ENCODE measurements at regions not wholly inside any gene's neighbourhood (a gene's known extent, or its start where the extent isn't known, plus 50 kb on each side); places are given as distances from the start of the nearest gene placed in this dataset.
"Not testable (repeated sequence)": the region's sequence is repeated elsewhere in the genome, so short reads cannot be mapped to it uniquely, and the experiment has no call there.

DNA sequence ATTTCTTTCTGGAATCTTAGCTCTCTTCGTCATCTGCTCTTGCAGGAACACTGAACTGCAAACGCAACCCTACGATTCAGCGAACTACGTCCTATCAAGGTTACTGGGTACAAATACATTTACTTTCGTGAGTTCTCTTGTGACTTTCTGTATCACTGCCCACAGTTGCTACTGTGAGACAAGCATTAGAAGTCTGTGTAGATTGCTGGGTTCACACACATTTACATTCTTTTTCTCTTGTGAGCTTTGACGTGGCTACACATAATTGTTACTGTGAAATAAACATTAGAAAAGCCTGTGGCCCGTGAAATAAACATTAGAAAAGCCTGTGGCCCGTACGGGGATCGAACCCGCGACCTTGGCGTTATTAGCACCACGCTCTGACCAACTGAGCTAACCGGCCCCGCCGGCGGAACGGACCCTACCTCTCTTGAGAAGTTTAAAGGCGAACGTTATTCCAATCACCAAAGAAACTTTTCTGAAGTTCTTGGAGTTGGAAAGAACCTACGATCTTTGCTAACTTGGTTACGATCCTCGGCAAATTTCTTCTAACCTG is 61.2 kb upstream of the ZNF322 start:
- not testable (repeated sequence) for H3K4me3 ChIP-seq (ENCODE audit: low read depth in 1 of 2, low read length in 2 of 2); H3K9me3 ChIP-seq (ENCODE audit: control insufficient read depth in 2 of 2, insufficient read depth in 1 of 2, low read depth in 1 of 2, low read length in 1 of 2); H3K27me3 ChIP-seq (ENCODE audit: control insufficient read depth in 1 of 2, insufficient read depth in 2 of 2, low read length in 2 of 2); H3K4me1 ChIP-seq (ENCODE audit: control insufficient read depth in 2 of 2, insufficient read depth in 2 of 2, low read length in 1 of 2); H3K36me3 ChIP-seq (ENCODE audit: control insufficient read depth in 2 of 2, insufficient read depth in 2 of 2, low read length in 1 of 2); H3K27ac ChIP-seq (ENCODE audit: low read depth in 2 of 2, low read length in 1 of 2)
- WGBS, 2 donors = no CpG with 5 or more reads among the region's 25 CpGs

DNA sequence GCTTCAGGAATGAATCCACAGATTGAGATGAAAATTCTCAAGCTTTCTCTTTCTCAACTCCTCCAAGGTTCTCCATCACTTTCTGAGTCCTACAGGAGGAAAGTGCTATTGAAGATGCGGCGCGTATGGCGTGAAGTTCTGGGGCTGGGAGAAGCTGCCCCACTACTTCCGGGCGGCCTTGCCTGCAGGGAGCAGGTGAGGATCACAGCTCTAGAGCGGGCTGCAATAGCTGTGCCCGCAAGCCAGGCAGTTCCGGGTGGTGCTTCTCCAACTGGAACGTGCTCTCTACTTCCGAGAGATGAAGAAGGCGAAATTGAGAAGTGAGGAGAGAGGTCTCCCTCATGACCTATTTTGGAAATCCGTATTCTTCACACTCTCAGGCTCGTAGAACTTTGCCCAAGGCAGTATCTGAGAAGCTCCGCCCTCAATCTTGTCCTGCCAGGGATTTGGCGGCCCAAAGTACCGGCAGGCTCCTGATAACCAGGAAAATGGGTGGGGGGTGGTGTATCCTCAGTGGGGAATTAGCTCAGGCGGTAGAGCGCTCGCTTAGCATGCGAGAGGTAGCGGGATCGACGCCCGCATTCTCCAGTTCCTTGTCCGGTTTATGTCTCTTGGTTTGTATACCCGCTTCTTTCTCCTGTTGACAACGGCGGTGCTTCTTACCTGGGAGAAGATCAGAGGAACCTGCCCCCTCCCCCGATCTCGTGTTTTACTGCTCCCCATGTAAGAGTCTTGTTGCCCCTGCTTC is 70.6 kb upstream of the ZNF322 start:
- not testable (repeated sequence) for H3K36me3 ChIP-seq (ENCODE audit: control insufficient read depth in 2 of 2, insufficient read depth in 2 of 2, low read length in 1 of 2); H3K4me3 ChIP-seq (ENCODE audit: low read depth in 1 of 2, low read length in 2 of 2); H3K9me3 ChIP-seq (ENCODE audit: control insufficient read depth in 2 of 2, insufficient read depth in 1 of 2, low read depth in 1 of 2, low read length in 1 of 2); H3K27me3 ChIP-seq (ENCODE audit: control insufficient read depth in 1 of 2, insufficient read depth in 2 of 2, low read length in 2 of 2); H3K27ac ChIP-seq (ENCODE audit: low read depth in 2 of 2, low read length in 1 of 2); H3K4me1 ChIP-seq (ENCODE audit: control insufficient read depth in 2 of 2, insufficient read depth in 2 of 2, low read length in 1 of 2)
- WGBS, 2 donors = no CpG with 5 or more reads among the region's 31 CpGs

DNA sequence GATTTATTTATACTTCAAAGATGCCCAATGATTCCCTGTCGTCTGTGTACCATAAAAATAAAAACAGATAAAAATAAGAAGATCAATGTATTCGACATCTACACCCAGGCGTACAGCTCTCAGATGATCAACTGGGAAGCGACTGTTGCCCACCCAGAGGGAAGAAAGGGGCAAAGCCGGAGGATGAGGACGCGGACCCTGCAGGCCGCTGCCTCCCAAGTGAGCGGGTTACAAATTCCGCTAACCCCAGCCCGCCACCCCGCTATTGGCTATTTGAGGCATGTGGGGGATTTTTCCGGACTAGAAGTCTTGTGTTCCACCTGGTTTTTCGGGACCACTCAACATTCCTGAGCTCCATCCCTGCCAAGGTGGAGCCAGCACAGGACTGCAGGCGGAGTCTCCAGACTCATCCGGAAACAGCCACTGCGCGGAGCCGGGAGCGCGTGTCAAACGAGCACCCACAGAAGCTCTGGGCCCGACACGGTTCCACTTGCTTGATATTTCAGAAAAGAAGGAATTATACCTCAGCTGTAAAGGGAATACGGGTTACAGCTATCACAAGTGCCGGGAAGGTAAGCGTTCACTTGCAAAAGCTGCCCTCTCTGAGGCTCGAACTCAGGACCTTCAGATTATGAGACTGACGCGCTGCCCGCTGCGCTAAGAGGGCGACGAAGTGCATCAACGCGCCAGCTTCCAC is 75.4 kb upstream of the ZNF322 start:
- H3K9me3 ChIP-seq (ENCODE audit: control insufficient read depth in 2 of 2, insufficient read depth in 1 of 2, low read depth in 1 of 2, low read length in 1 of 2); H3K36me3 ChIP-seq (ENCODE audit: control insufficient read depth in 2 of 2, insufficient read depth in 2 of 2, low read length in 1 of 2): not testable (repeated sequence)
- WGBS, 2 donors = no CpG with 5 or more reads among the region's 36 CpGs

DNA sequence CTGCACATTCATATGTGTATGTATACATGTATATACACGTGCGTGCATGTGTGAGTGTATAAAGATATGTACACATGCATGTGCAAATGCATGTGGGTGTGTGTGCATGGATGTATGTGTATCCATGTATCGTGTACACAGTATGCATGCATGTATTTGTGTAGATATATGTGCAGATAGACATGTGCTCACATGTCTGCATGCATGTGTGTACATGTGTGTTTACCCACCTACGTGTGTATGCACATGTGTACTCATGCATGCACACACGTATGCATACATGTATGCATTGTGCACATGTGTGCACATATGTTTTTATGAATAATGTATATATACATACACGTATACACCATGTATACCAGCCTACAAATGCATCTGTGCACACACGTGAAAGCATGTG is 80.3 kb upstream of the ZNF322 start:
- H3K4me1 ChIP-seq (ENCODE audit: control insufficient read depth in 2 of 2, insufficient read depth in 2 of 2, low read length in 1 of 2) = no peaks in the 10 kb centered on the region
- peaks cover 3 to 8% of the 10 kb centered on the region in 2 donors for H3K9me3 ChIP-seq (ENCODE audit: control insufficient read depth in 2 of 2, insufficient read depth in 1 of 2, low read depth in 1 of 2, low read length in 1 of 2)
- no peak overlapping the region for H3K4me3 ChIP-seq (ENCODE audit: low read depth in 1 of 2, low read length in 2 of 2)
- peaks cover 0 to 4% of the 10 kb centered on the region in 2 donors for H3K27me3 ChIP-seq (ENCODE audit: control insufficient read depth in 1 of 2, insufficient read depth in 2 of 2, low read length in 2 of 2)
- no peak overlapping the region for H3K27ac ChIP-seq (ENCODE audit: low read depth in 2 of 2, low read length in 1 of 2)
- WGBS, 2 donors = 83 to 85% methylated on average over 7 of the region's 7 CpGs
- no peaks in the 10 kb centered on the region for H3K36me3 ChIP-seq (ENCODE audit: control insufficient read depth in 2 of 2, insufficient read depth in 2 of 2, low read length in 1 of 2)

More for the DNA sequence above, 75.4 kb upstream of the ZNF322 start:
- not testable (repeated sequence) for H3K27me3 ChIP-seq (ENCODE audit: control insufficient read depth in 1 of 2, insufficient read depth in 2 of 2, low read length in 2 of 2); H3K27ac ChIP-seq (ENCODE audit: low read depth in 2 of 2, low read length in 1 of 2); H3K4me3 ChIP-seq (ENCODE audit: low read depth in 1 of 2, low read length in 2 of 2); H3K4me1 ChIP-seq (ENCODE audit: control insufficient read depth in 2 of 2, insufficient read depth in 2 of 2, low read length in 1 of 2)

DNA sequence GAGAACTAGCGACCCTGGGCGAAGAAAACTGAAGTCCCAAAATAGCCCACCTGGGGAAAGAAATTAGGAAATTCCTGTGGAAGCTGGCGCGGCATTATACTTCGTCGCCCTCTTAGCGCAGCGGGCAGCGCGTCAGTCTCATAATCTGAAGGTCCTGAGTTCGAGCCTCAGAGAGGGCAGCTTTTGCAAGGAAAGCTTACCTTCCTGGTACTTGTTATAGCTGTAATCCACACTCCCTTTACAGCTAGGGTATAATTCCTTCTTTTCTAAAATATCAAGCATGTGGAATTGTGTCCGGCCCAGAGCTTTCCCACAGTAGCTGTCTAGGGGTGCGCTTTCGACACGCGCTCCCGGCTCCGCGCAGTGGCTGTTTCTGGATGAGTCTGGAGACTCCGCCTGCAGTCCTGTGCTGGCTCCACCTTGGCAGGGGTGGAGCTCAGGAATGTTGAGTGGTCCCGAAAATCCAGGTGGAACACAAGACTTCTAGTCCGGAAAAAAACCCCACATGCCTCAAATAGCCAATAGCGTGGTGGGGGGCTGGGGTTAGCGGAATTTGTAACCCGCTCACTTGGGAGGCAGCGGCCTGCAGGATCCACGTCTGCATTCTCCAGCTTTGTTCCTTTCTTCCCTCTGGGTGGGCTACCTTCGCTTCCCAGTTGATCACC is 83.7 kb upstream of the ZNF322 start:
- Histone ChIP-seq H3K9me3 (ENCODE audit: control insufficient read depth in 2 of 2, insufficient read depth in 1 of 2, low read depth in 1 of 2, low read length in 1 of 2) (peaks cover 3 to 8% of the 10 kb centered on the region in 2 donors), H3K4me3 (ENCODE audit: low read depth in 1 of 2, low read length in 2 of 2) (no peak overlapping the region), H3K36me3 (ENCODE audit: control insufficient read depth in 2 of 2, insufficient read depth in 2 of 2, low read length in 1 of 2) (no peaks in the 10 kb centered on the region), H3K4me1 (ENCODE audit: control insufficient read depth in 2 of 2, insufficient read depth in 2 of 2, low read length in 1 of 2) (no peaks in the 10 kb centered on the region), H3K27me3 (ENCODE audit: control insufficient read depth in 1 of 2, insufficient read depth in 2 of 2, low read length in 2 of 2) (peaks cover 0 to 4% of the 10 kb centered on the region in 2 donors), H3K27ac (ENCODE audit: low read depth in 2 of 2, low read length in 1 of 2) (no peak overlapping the region)
- 11 to 24% methylated on average over 24 to 28 of the region's 28 CpGs for WGBS, 2 donors

DNA sequence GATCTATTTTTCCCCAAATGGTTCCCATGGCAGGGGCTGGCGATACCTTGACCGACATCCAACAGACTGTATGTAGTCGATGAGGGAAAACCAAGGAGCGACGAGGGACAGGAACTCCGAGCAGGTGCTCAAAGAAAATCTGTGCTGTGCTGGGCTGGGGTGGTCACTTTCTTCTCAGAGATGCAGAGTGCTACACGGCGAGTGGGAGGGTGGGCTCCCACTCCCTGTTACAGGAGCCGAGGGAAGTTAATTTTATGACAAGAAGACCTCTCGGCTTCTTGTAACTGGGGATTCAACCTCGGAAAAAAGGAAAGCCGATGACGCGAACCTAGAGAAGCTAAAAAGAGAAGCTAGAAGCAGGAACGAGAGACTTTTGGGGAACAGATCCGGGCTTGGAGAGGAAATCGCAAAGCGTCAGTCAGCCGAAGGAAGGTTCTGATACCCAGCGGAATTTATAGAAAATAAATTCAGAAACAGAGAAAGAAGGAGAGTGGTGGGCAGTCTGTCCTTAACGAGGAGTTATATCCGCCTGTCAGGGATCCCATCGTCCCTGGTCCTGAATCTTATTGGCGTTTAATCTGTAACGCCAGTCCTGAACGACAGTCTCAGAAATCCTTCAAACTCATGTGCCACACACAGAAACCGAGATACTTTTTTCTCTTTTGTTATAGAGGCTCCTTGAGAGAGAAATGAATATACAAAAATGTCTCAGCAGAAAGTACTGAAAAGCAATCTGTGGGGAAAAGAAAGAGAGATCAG is 84.6 kb upstream of the ZNF322 start:
- no peaks in the 10 kb centered on the region for H3K4me1 ChIP-seq (ENCODE audit: control insufficient read depth in 2 of 2, insufficient read depth in 2 of 2, low read length in 1 of 2)

DNA sequence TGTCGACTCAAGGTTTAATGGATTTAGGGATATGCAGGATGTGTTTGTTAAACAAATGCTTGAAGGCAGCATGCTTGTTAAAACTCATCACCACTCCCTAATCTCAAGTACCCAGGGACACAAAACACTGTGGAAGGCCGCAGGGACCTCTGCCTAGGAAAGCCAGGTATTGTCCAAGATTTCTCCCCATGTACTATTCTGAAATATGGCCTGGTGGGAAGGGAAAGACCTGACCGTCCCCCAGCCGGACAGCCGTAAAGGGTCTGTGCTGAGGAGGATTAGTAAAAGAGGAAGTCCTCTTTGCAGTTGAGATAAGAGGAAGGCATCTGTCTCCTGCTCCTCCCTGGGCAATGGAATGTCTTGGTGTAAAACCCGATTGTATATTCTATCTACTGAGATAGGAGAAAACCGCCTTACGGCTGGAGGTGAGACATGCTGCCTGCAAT is 85.3 kb upstream of the ZNF322 start:
- not testable (repeated sequence) for H3K27ac ChIP-seq (ENCODE audit: low read depth in 2 of 2, low read length in 1 of 2); H3K9me3 ChIP-seq (ENCODE audit: control insufficient read depth in 2 of 2, insufficient read depth in 1 of 2, low read depth in 1 of 2, low read length in 1 of 2); H3K4me3 ChIP-seq (ENCODE audit: low read depth in 1 of 2, low read length in 2 of 2); H3K36me3 ChIP-seq (ENCODE audit: control insufficient read depth in 2 of 2, insufficient read depth in 2 of 2, low read length in 1 of 2); H3K27me3 ChIP-seq (ENCODE audit: control insufficient read depth in 1 of 2, insufficient read depth in 2 of 2, low read length in 2 of 2); H3K4me1 ChIP-seq (ENCODE audit: control insufficient read depth in 2 of 2, insufficient read depth in 2 of 2, low read length in 1 of 2)
- WGBS, 2 donors = 13 to 20% methylated on average over 8 of the region's 8 CpGs

More for the DNA sequence above, 84.6 kb upstream of the ZNF322 start:
- Histone ChIP-seq H3K4me3 (ENCODE audit: low read depth in 1 of 2, low read length in 2 of 2) (no peak overlapping the region), H3K36me3 (ENCODE audit: control insufficient read depth in 2 of 2, insufficient read depth in 2 of 2, low read length in 1 of 2) (no peaks in the 10 kb centered on the region), H3K27me3 (ENCODE audit: control insufficient read depth in 1 of 2, insufficient read depth in 2 of 2, low read length in 2 of 2) (peaks cover 0 to 4% of the 10 kb centered on the region in 2 donors), H3K9me3 (ENCODE audit: control insufficient read depth in 2 of 2, insufficient read depth in 1 of 2, low read depth in 1 of 2, low read length in 1 of 2) (peaks cover 3 to 8% of the 10 kb centered on the region in 2 donors), H3K27ac (ENCODE audit: low read depth in 2 of 2, low read length in 1 of 2) (no peak overlapping the region)
- 10 to 19% methylated on average over 27 of the region's 27 CpGs for WGBS, 2 donors

DNA sequence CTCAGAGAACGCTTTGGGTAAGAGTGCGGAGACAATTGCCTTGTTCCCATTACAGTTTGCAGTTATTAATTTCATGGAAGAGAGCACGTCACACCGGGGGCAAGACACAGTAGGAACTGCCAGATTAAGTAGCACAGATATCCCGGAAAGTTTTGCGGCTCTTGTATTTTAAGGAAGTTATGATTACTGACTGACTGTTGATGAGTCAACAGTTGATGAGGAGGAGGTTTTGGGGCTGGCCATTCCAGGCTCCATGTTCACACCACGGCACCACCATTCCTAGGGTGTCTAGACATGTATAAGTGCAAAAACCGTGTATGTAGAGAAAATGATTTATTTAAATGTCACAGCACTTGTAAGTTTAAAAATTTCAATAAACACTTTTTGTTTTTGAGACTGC is 86.4 kb upstream of the ZNF322 start:
- not testable (repeated sequence) for H3K9me3 ChIP-seq (ENCODE audit: control insufficient read depth in 2 of 2, insufficient read depth in 1 of 2, low read depth in 1 of 2, low read length in 1 of 2); H3K27ac ChIP-seq (ENCODE audit: low read depth in 2 of 2, low read length in 1 of 2); H3K36me3 ChIP-seq (ENCODE audit: control insufficient read depth in 2 of 2, insufficient read depth in 2 of 2, low read length in 1 of 2); H3K4me1 ChIP-seq (ENCODE audit: control insufficient read depth in 2 of 2, insufficient read depth in 2 of 2, low read length in 1 of 2); H3K27me3 ChIP-seq (ENCODE audit: control insufficient read depth in 1 of 2, insufficient read depth in 2 of 2, low read length in 2 of 2); H3K4me3 ChIP-seq (ENCODE audit: low read depth in 1 of 2, low read length in 2 of 2)
- WGBS, 2 donors = 24 to 39% methylated on average over 8 of the region's 8 CpGs

DNA sequence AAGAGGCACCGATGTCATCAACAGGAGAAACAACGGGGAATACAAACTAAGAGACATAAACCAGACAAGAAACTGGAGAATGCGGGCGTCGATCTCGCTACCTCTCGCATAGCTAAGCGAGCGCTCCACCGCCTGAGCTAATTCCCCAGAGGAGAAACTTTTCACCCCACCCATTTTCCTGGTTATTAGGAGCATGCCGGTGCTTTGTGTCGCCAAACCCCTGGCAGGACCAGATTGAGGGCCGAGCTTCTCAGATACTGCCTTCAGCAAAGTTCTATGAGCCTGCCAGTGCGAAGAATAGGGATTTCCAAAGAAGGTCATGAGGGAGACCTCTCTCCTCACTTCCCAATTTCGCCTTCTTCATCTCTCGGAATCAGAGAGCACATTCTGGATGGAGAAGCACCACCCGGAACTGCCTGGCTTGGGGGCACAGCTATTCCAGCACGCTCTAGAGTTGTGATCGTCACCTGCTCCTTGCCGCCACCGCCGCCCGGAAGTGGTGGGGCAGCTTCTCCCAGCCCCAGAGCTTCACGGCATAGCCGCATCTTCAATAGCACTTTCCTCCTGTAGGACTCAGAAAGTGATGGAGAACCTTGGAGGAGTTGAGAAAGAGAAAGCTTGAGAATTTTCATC is 89.7 kb upstream of the ZNF322 start:
- not testable (repeated sequence) for H3K36me3 ChIP-seq (ENCODE audit: control insufficient read depth in 2 of 2, insufficient read depth in 2 of 2, low read length in 1 of 2); H3K27me3 ChIP-seq (ENCODE audit: control insufficient read depth in 1 of 2, insufficient read depth in 2 of 2, low read length in 2 of 2); H3K9me3 ChIP-seq (ENCODE audit: control insufficient read depth in 2 of 2, insufficient read depth in 1 of 2, low read depth in 1 of 2, low read length in 1 of 2); H3K4me3 ChIP-seq (ENCODE audit: low read depth in 1 of 2, low read length in 2 of 2); H3K27ac ChIP-seq (ENCODE audit: low read depth in 2 of 2, low read length in 1 of 2); H3K4me1 ChIP-seq (ENCODE audit: control insufficient read depth in 2 of 2, insufficient read depth in 2 of 2, low read length in 1 of 2)
- 18 to 21% methylated on average over 23 of the region's 25 CpGs for WGBS, 2 donors

Measured in esophagus (tissue), 2 donors.